ENCODE measurements at regions not wholly inside any gene's neighbourhood (a gene's known extent, or its start where the extent isn't known, plus 50 kb on each side); places are given as distances from the start of the nearest gene placed in this dataset.

DNA sequence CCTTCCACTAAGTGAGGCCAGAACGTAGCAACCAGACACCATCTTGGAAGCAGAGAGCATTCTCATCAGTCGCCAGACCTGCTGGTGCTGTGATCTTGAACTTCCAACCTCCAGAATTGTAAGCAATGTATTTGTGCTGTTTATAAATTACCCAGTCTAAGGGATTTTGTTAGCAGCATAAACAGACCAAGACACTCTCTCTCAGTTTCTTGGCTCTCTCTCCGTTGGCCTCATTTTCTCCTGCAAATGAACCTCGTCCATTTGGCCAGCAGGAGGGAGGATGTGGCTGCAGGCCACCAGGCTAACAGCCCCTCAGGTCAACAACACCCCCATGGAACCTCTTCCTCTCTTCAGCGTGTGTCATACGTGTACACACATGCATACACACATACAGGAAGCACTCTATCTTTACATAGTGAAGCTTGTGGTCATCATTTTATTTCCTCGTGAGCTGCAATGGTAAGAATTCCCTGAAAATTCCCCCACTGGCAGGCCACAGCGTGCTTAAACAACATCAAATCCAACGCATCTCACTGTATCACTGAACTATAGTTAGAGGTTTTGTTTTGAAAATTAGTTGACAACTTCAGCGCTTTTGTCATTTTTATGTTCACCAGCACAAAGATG lies 62.8 kb upstream of the PPP1R26 start:
- TF ChIP-seq CTCF (optimal IDR thresholded peaks at IDR 0.05 in 1 of 3, IDR thresholded peaks at IDR 0.05 in 1 of 3, conservative IDR thresholded peaks at IDR 0.05 in 1 of 3; ENCODE audit: extremely low read depth in 1 of 3, insufficient read depth in 2 of 3, low read length in 3 of 3) (no peak), EZH2 (IDR thresholded peaks at IDR 0.05; ENCODE audit: low read length) (no peak)

All from keratinocyte (primary cell).